Bronchial epithelial cell (primary cell): ENCODE measurements at regions not wholly inside any gene's neighbourhood (a gene's known extent, or its start where the extent isn't known, plus 50 kb on each side); places are given as distances from the start of the nearest gene placed in this dataset.
"Not testable (repeated sequence)": the region's sequence is repeated elsewhere in the genome, so short reads cannot be mapped to it uniquely, and the experiment has no call there.

Experiments
- DNase-seq: peaks from one replicate; pipeline ENCODE4 v3.0.0-alpha.2; 2010; ENCODE audit warnings: low read depth
- FAIRE-seq: peaks from 2 replicates; lab custom pipeline; 2011; peaks lifted over from hg19 to GRCh38; lab: Jason Lieb, UNC
- H3K27me3 ChIP-seq: 2 replicates; pipeline ENCODE4 v1.5.1; 2011; ENCODE audit warnings: low read length; ENCODE audit not compliant: control insufficient read depth, insufficient read depth
- H3K36me3 ChIP-seq: 2 replicates; pipeline ENCODE4 v1.5.1; 2011; ENCODE audit warnings: low read length; ENCODE audit not compliant: control insufficient read depth, insufficient read depth
- H3K4me3 ChIP-seq: 2 replicates; pipeline ENCODE4 v1.5.1; 2011; ENCODE audit warnings: mild to moderate bottlenecking, low read depth, low read length, control low read depth
- CTCF ChIP-seq: IDR thresholded peaks from 2 replicates; pipeline ENCODE4 v1.5.1; 2011; ENCODE audit warnings: mild to moderate bottlenecking, moderate library complexity, low read length, control low read depth, inconsistent platforms; ENCODE audit not compliant: insufficient read depth, severe bottlenecking

GRCh38 chr4:24212642-24213041, 322.8 kb upstream of the PPARGC1A start:
- no peaks in the 10 kb centered on the region for H3K36me3 ChIP-seq
- H3K27me3 ChIP-seq: no peaks in the 10 kb centered on the region
- DNase-seq (no peak), FAIRE-seq (no peak)
- H3K4me3 ChIP-seq: no peak overlapping the region
- no peak for TF ChIP-seq CTCF

- Histone ChIP-seq H3K4me3 (no peak overlapping the region), H3K36me3 (no peaks in the 10 kb centered on the region), H3K27me3 (no peaks in the 10 kb centered on the region)
- DNase-seq (peak; percentile 60), FAIRE-seq (no peak)
- TF ChIP-seq CTCF: no peak
These were observed 322.0 kb upstream of the PPARGC1A start for GRCh38 chr4:24211856-24212255.

- no peak for TF ChIP-seq CTCF
- H3K27me3 ChIP-seq: no peaks in the 10 kb centered on the region
- DNase-seq (peak; percentile 86), FAIRE-seq (no peak)
- H3K36me3 ChIP-seq: no peaks in the 10 kb centered on the region
- no peak overlapping the region for H3K4me3 ChIP-seq
These were observed 320.6 kb upstream of the PPARGC1A start for GRCh38 chr4:24210332-24210902.

GRCh38 chr4:24209906-24210305, 320.1 kb upstream of the PPARGC1A start:
- H3K27me3 ChIP-seq: no peaks in the 10 kb centered on the region

GRCh38 chr4:24209131-24209530, 319.3 kb upstream of the PPARGC1A start:
- H3K36me3 ChIP-seq: no peaks in the 10 kb centered on the region
- DNase-seq (no peak), FAIRE-seq (no peak)
- no peak for TF ChIP-seq CTCF
- no peak overlapping the region for H3K4me3 ChIP-seq
- H3K27me3 ChIP-seq: no peaks in the 10 kb centered on the region

More at GRCh38 chr4:24209906-24210305, 320.1 kb upstream of the PPARGC1A start:
- DNase-seq (peak; percentile 37), FAIRE-seq (no peak)
- TF ChIP-seq CTCF: no peak
- H3K4me3 ChIP-seq: no peak overlapping the region
- H3K36me3 ChIP-seq: no peaks in the 10 kb centered on the region

- FAIRE-seq (no peak), DNase-seq (no peak)
- no peaks in the 10 kb centered on the region for H3K36me3 ChIP-seq
- H3K27me3 ChIP-seq: no peaks in the 10 kb centered on the region
- no peak overlapping the region for H3K4me3 ChIP-seq
- no peak for TF ChIP-seq CTCF
These were observed 318.8 kb upstream of the PPARGC1A start for GRCh38 chr4:24208691-24209090.

- not testable (repeated sequence) for H3K27me3 ChIP-seq, H3K4me3 ChIP-seq, DNase-seq, H3K36me3 ChIP-seq, FAIRE-seq
These were observed 314.9 kb upstream of the PPARGC1A start for GRCh38 chr4:24204708-24205107.
